DMS 273 treated with DMSO at 0.1 percent for 48 hours (cell line): ENCODE measurements at regions not wholly inside any gene's neighbourhood (a gene's known extent, or its start where the extent isn't known, plus 50 kb on each side); places are given as distances from the start of the nearest gene placed in this dataset.

Experiments
- DNase-seq: peaks from one replicate; lab custom pipeline; 2025; lab: John Stamatoyannopoulos, UW

GRCh38 chr16:49216593-49216992 is 65.0 kb downstream of the CBLN1 start:
- DNase-seq: no peak

- no peak for DNase-seq
Measured at GRCh38 chr16:49213594-49213993, 68.0 kb downstream of the CBLN1 start.

- DNase-seq: no peak
Measured at GRCh38 chr16:49204191-49204590, 77.4 kb downstream of the CBLN1 start.

- no peak for DNase-seq
Measured at GRCh38 chr16:49203361-49203760, 78.3 kb downstream of the CBLN1 start.

- DNase-seq: no peak
Measured at GRCh38 chr16:49201118-49201517, 80.5 kb downstream of the CBLN1 start.

- DNase-seq: no peak
Measured at GRCh38 chr16:49200223-49200820, 81.3 kb downstream of the CBLN1 start.

- no peak for DNase-seq
Measured at GRCh38 chr16:49195237-49195548, 86.4 kb downstream of the CBLN1 start.

- no peak for DNase-seq
Measured at GRCh38 chr16:49194537-49195236, 87.0 kb downstream of the CBLN1 start.

GRCh38 chr16:49193596-49193995 is 88.0 kb downstream of the CBLN1 start:
- no peak for DNase-seq

- no peak for DNase-seq
Measured at GRCh38 chr16:49189286-49189685, 92.4 kb downstream of the CBLN1 start.

GRCh38 chr16:49183911-49184310 is 97.7 kb downstream of the CBLN1 start:
- no peak for DNase-seq

GRCh38 chr16:49181791-49182518 is 99.7 kb downstream of the CBLN1 start:
- no peak for DNase-seq

- DNase-seq: no peak
Measured at GRCh38 chr16:49179714-49180330, 101.8 kb downstream of the CBLN1 start.

GRCh38 chr16:49168126-49168525 is 113.5 kb downstream of the CBLN1 start:
- DNase-seq: no peak

- no peak for DNase-seq
Measured at GRCh38 chr16:49165025-49165424, 116.6 kb downstream of the CBLN1 start.

- no peak for DNase-seq
Measured at GRCh38 chr16:49161191-49161590, 120.4 kb downstream of the CBLN1 start.

- no peak for DNase-seq
Measured at GRCh38 chr16:49158029-49158642, 123.5 kb downstream of the CBLN1 start.

- no peak for DNase-seq
Measured at GRCh38 chr16:49150341-49150740, 131.3 kb downstream of the CBLN1 start.

- DNase-seq: no peak
Measured at GRCh38 chr16:49148410-49148809, 133.2 kb downstream of the CBLN1 start.

- no peak for DNase-seq
Measured at GRCh38 chr16:49140618-49141017, 141.0 kb downstream of the CBLN1 start.

GRCh38 chr16:49130397-49130796 is 151.2 kb downstream of the CBLN1 start:
- DNase-seq: no peak

GRCh38 chr16:49129935-49130334 is 151.7 kb downstream of the CBLN1 start:
- no peak for DNase-seq

GRCh38 chr16:49128740-49129139 is 152.9 kb downstream of the CBLN1 start:
- no peak for DNase-seq
